ENCODE measurements at regions not wholly inside any gene's neighbourhood (a gene's known extent, or its start where the extent isn't known, plus 50 kb on each side); places are given as distances from the start of the nearest gene placed in this dataset.
A peak's percentile ranks its signal among the peaks of the same experiment; 100 is the strongest.

GRCh38 chr4:72820107-72820506, 249.4 kb downstream of the COX18 start:
- Histone ChIP-seq H3K9ac (ENCODE audit: insufficient read length) (no peak overlapping the region), H3K9me3 (ENCODE audit: low read depth, low read length) (no peaks in the 10 kb centered on the region), H3K4me3 (no peak overlapping the region), H3K36me3 (ENCODE audit: insufficient read depth, low read length) (no peaks in the 10 kb centered on the region), H3K27ac (no peak overlapping the region)
- no peak for TF ChIP-seq FOXP2 (optimal IDR thresholded peaks at IDR 0.05; ENCODE audit: control extremely low read depth, extremely low read length, insufficient read depth)
- TF ChIP-seq EZH2 (IDR thresholded peaks at IDR 0.05) = no peak
- no peak for TF ChIP-seq POLR2AphosphoS5 (IDR thresholded peaks at IDR 0.05; ENCODE audit: borderline replicate concordance, low read depth, low read length)
- DNase-seq (ENCODE audit: low read depth, low spot score) = no peak

GRCh38 chr4:72817012-72817411, 248.0 kb upstream of the ADAMTS3 start:
- Histone ChIP-seq H3K9me3 (ENCODE audit: low read depth, low read length) (no peaks in the 10 kb centered on the region), H3K9ac (ENCODE audit: insufficient read length) (no peak overlapping the region), H3K36me3 (ENCODE audit: insufficient read depth, low read length) (no peaks in the 10 kb centered on the region), H3K27ac (no peak overlapping the region), H3K4me3 (no peak overlapping the region)
- DNase-seq (ENCODE audit: low read depth, low spot score) = no peak
- TF ChIP-seq POLR2AphosphoS5 (IDR thresholded peaks at IDR 0.05; ENCODE audit: borderline replicate concordance, low read depth, low read length) (no peak), FOXP2 (optimal IDR thresholded peaks at IDR 0.05; ENCODE audit: control extremely low read depth, extremely low read length, insufficient read depth) (no peak), EZH2 (IDR thresholded peaks at IDR 0.05) (no peak)

GRCh38 chr4:72814241-72814640, 245.2 kb upstream of the ADAMTS3 start:
- Histone ChIP-seq H3K27ac (no peak overlapping the region), H3K9me3 (ENCODE audit: low read depth, low read length) (no peaks in the 10 kb centered on the region), H3K4me3 (no peak overlapping the region), H3K36me3 (ENCODE audit: insufficient read depth, low read length) (no peaks in the 10 kb centered on the region), H3K9ac (ENCODE audit: insufficient read length) (no peak overlapping the region)
- no peak for DNase-seq (ENCODE audit: low read depth, low spot score)
- TF ChIP-seq EZH2 (IDR thresholded peaks at IDR 0.05) = no peak
- TF ChIP-seq FOXP2 (optimal IDR thresholded peaks at IDR 0.05; ENCODE audit: control extremely low read depth, extremely low read length, insufficient read depth) = no peak
- no peak for TF ChIP-seq POLR2AphosphoS5 (IDR thresholded peaks at IDR 0.05; ENCODE audit: borderline replicate concordance, low read depth, low read length)

DNA sequence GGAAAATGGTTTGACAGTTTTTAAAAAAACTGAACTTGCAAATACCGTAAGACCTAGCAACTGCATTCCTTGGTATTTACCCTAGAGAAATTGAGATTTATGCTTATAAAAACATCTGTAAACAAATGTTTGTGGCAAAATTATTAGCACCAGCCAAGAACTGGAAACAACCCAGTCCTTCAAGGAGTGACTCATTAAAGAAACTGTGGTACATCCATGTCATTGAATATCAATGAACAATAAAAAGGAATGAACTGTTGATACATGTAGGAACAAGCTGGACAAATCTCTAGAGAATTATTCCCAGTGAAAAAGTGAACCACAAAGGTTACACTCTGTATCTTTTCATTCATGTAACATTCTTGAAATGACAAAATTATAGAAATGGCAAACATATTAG, 240.2 kb upstream of the ADAMTS3 start:
- no peak overlapping the region for H3K4me3 ChIP-seq
- no peaks in the 10 kb centered on the region for H3K9me3 ChIP-seq (ENCODE audit: low read depth, low read length)
- no peak overlapping the region for H3K9ac ChIP-seq (ENCODE audit: insufficient read length)
- H3K27ac ChIP-seq = no peak overlapping the region
- TF ChIP-seq EZH2 (IDR thresholded peaks at IDR 0.05) (no peak), POLR2AphosphoS5 (IDR thresholded peaks at IDR 0.05; ENCODE audit: borderline replicate concordance, low read depth, low read length) (no peak), FOXP2 (optimal IDR thresholded peaks at IDR 0.05; ENCODE audit: control extremely low read depth, extremely low read length, insufficient read depth) (no peak)
- H3K36me3 ChIP-seq (ENCODE audit: insufficient read depth, low read length) = no peaks in the 10 kb centered on the region
- DNase-seq (ENCODE audit: low read depth, low spot score) = no peak

- Histone ChIP-seq H3K9me3 (ENCODE audit: low read depth, low read length) (no peaks in the 10 kb centered on the region), H3K9ac (ENCODE audit: insufficient read length) (no peak overlapping the region), H3K36me3 (ENCODE audit: insufficient read depth, low read length) (no peaks in the 10 kb centered on the region), H3K27ac (no peak overlapping the region), H3K4me3 (no peak overlapping the region)
- DNase-seq (ENCODE audit: low read depth, low spot score) = no peak
- TF ChIP-seq FOXP2 (optimal IDR thresholded peaks at IDR 0.05; ENCODE audit: control extremely low read depth, extremely low read length, insufficient read depth) (no peak), EZH2 (IDR thresholded peaks at IDR 0.05) (no peak), POLR2AphosphoS5 (IDR thresholded peaks at IDR 0.05; ENCODE audit: borderline replicate concordance, low read depth, low read length) (no peak)
These were observed 236.3 kb upstream of the ADAMTS3 start for GRCh38 chr4:72805284-72805683.

DNA sequence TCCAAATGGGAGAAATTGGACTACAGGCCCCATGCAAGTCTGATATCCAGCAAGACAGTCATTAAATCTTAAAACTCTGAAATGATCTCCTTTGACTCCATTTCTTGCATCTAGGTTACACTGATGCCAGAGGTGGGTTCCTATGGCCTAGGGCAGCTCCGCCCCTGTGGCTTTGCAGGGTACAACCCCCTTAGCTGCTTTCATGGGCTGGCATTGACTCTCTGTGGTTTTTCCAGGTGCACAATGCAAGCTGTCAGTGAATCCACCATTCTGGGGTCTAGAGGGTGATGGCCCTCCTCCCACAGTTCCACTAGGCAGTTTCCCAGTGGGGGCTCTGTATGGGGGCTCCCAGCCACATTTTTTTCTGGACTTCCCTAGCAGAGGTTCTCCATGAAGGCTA, 228.5 kb upstream of the ADAMTS3 start:
- no peaks in the 10 kb centered on the region for H3K36me3 ChIP-seq (ENCODE audit: insufficient read depth, low read length)
- H3K9me3 ChIP-seq (ENCODE audit: low read depth, low read length) = no peaks in the 10 kb centered on the region
- no peak overlapping the region for H3K27ac ChIP-seq
- TF ChIP-seq EZH2 (IDR thresholded peaks at IDR 0.05) (no peak), FOXP2 (optimal IDR thresholded peaks at IDR 0.05; ENCODE audit: control extremely low read depth, extremely low read length, insufficient read depth) (no peak), POLR2AphosphoS5 (IDR thresholded peaks at IDR 0.05; ENCODE audit: borderline replicate concordance, low read depth, low read length) (no peak)
- no peak for DNase-seq (ENCODE audit: low read depth, low spot score)
- H3K4me3 ChIP-seq = no peak overlapping the region
- no peak overlapping the region for H3K9ac ChIP-seq (ENCODE audit: insufficient read length)

DNA sequence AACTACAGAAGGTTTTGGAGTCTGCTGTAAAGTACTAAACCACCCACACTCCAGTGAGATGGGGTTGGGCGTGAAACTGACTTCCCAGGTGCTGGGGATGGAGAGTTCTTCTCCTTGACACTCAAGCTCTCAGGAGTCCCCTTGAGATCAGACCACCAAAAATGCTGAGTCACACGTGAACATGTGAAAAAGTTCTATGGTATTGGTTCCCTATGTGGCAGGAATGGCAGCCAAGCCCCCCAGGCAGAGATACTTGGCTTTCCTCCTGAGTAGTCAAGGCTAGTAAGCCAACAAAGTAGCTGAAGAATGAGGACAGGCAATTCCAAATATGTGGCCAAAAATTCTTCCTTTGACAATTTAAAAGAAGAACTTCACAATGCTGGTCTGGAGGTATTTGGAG, 222.0 kb upstream of the ADAMTS3 start:
- TF ChIP-seq FOXP2 (optimal IDR thresholded peaks at IDR 0.05; ENCODE audit: control extremely low read depth, extremely low read length, insufficient read depth) (no peak), EZH2 (IDR thresholded peaks at IDR 0.05) (no peak), POLR2AphosphoS5 (IDR thresholded peaks at IDR 0.05; ENCODE audit: borderline replicate concordance, low read depth, low read length) (no peak)

GRCh38 chr4:72786401-72786990, 217.5 kb upstream of the ADAMTS3 start:
- H3K9me3 ChIP-seq (ENCODE audit: low read depth, low read length) = 0 out of 2 replicates have a peak, but pooled peaks cover 2% of the 10 kb centered on the region
- no peak for TF ChIP-seq EZH2 (IDR thresholded peaks at IDR 0.05)
- TF ChIP-seq FOXP2 (optimal IDR thresholded peaks at IDR 0.05; ENCODE audit: control extremely low read depth, extremely low read length, insufficient read depth) = no peak
- TF ChIP-seq POLR2AphosphoS5 (IDR thresholded peaks at IDR 0.05; ENCODE audit: borderline replicate concordance, low read depth, low read length) = no peak
- no peak overlapping the region for H3K27ac ChIP-seq
- no peak for DNase-seq (ENCODE audit: low read depth, low spot score)
- no peaks in the 10 kb centered on the region for H3K36me3 ChIP-seq (ENCODE audit: insufficient read depth, low read length)
- no peak overlapping the region for H3K4me3 ChIP-seq
- no peak overlapping the region for H3K9ac ChIP-seq (ENCODE audit: insufficient read length)

More for the DNA sequence above, 222.0 kb upstream of the ADAMTS3 start:
- H3K27ac ChIP-seq = no peak overlapping the region
- no peak overlapping the region for H3K9ac ChIP-seq (ENCODE audit: insufficient read length)
- DNase-seq (ENCODE audit: low read depth, low spot score) = no peak
- 0 out of 2 replicates have a peak, but pooled peaks cover 2% of the 10 kb centered on the region for H3K9me3 ChIP-seq (ENCODE audit: low read depth, low read length)
- H3K36me3 ChIP-seq (ENCODE audit: insufficient read depth, low read length) = no peaks in the 10 kb centered on the region
- no peak overlapping the region for H3K4me3 ChIP-seq

GRCh38 chr4:72779241-72779640, 210.2 kb upstream of the ADAMTS3 start:
- Histone ChIP-seq H3K9me3 (ENCODE audit: low read depth, low read length) (no peaks in the 10 kb centered on the region), H3K4me3 (no peak overlapping the region), H3K36me3 (ENCODE audit: insufficient read depth, low read length) (no peaks in the 10 kb centered on the region), H3K9ac (ENCODE audit: insufficient read length) (no peak overlapping the region), H3K27ac (no peak overlapping the region)
- no peak for TF ChIP-seq POLR2AphosphoS5 (IDR thresholded peaks at IDR 0.05; ENCODE audit: borderline replicate concordance, low read depth, low read length)
- no peak for TF ChIP-seq FOXP2 (optimal IDR thresholded peaks at IDR 0.05; ENCODE audit: control extremely low read depth, extremely low read length, insufficient read depth)
- no peak for TF ChIP-seq EZH2 (IDR thresholded peaks at IDR 0.05)
- peak; percentile 1 for DNase-seq (ENCODE audit: low read depth, low spot score)

Measured in SK-N-MC (cell line).